GM12865 (cell line): ENCODE measurements at regions not wholly inside any gene's neighbourhood (a gene's known extent, or its start where the extent isn't known, plus 50 kb on each side); places are given as distances from the start of the nearest gene placed in this dataset.

Experiments used
- DNase-seq: peaks from one replicate; pipeline ENCODE4 v3.0.0; 2010; ENCODE audit warnings: low read depth
- H3K4me3 ChIP-seq: 2 replicates; pipeline ENCODE4 v1.5.1; 2011; ENCODE audit warnings: mild to moderate bottlenecking, low read depth, low read length, control low read depth
- TF ChIP-seq, protein P1 (sequence below): IDR thresholded peaks from 2 replicates; pipeline ENCODE4 v1.5.1; 2011; ENCODE audit warnings: low read length, control low read depth, low read depth, inconsistent platforms; ENCODE audit not compliant: insufficient read depth; ENCODE audit errors: missing control alignments

DNA sequence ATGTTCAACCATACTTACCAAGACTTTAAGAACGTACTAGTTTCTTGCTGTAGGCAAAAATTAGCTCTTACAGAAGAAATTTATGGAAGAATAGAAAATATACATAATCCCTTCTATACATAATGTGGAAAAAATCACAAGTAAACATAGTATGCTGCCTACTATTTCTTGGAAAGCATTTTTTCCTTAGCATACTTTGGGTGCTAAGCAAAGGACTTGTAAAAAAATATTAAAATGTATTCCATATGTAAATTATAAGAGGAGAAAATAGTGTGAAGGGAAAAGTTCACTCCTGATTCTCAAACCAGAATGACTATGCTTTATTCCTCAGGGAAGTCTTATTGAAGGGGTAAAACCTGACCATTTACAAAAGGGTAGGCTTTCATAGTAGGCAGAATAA lies 243.8 kb upstream of the VLDLR start:
- H3K4me3 ChIP-seq: no peak overlapping the region
- no peak for DNase-seq
- TF ChIP-seq, protein P1, sequence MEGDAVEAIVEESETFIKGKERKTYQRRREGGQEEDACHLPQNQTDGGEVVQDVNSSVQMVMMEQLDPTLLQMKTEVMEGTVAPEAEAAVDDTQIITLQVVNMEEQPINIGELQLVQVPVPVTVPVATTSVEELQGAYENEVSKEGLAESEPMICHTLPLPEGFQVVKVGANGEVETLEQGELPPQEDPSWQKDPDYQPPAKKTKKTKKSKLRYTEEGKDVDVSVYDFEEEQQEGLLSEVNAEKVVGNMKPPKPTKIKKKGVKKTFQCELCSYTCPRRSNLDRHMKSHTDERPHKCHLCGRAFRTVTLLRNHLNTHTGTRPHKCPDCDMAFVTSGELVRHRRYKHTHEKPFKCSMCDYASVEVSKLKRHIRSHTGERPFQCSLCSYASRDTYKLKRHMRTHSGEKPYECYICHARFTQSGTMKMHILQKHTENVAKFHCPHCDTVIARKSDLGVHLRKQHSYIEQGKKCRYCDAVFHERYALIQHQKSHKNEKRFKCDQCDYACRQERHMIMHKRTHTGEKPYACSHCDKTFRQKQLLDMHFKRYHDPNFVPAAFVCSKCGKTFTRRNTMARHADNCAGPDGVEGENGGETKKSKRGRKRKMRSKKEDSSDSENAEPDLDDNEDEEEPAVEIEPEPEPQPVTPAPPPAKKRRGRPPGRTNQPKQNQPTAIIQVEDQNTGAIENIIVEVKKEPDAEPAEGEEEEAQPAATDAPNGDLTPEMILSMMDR: no peak

DNA sequence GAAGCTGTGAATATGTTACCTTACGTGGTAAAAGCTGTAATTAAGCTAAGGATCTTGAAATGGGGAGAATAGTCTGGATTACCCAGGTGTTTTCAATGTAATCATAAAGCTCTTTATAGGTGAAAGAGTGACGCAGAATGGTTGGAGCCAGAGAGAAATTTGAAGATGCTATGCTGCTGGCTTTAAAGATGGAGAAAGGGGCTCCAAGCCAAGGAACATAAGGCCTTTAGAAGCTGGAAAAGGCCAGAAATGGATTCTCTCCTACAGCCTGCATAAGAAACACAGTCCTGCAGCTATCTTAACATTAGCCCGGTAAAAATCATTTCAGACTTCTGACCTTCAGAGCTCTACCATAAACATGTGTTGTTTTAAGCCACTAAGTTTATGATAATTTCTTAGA lies 243.3 kb upstream of the VLDLR start:
- TF ChIP-seq, protein P1: no peak
- no peak for DNase-seq
- no peak overlapping the region for H3K4me3 ChIP-seq

DNA sequence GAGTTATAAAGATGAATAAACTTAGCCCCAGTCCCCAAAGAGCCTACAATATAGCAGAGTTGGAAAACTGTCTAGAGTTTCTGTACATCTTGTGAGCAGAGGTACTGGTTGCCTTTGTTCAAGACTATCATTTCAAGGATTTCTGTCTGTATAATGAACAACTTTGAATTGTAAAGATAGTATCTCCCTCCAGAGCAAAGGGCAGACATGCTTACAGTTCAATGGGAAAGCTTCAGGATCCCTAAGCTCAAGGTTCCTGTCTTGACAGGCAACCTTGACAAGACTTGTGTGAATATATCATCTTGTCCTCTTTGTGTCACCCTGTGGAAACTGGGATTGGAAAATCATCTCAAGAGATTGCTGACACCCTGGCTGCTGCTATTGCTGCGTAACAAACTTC lies 242.8 kb upstream of the VLDLR start:
- H3K4me3 ChIP-seq: no peak overlapping the region
- DNase-seq: no peak
- TF ChIP-seq, protein P1: no peak

DNA sequence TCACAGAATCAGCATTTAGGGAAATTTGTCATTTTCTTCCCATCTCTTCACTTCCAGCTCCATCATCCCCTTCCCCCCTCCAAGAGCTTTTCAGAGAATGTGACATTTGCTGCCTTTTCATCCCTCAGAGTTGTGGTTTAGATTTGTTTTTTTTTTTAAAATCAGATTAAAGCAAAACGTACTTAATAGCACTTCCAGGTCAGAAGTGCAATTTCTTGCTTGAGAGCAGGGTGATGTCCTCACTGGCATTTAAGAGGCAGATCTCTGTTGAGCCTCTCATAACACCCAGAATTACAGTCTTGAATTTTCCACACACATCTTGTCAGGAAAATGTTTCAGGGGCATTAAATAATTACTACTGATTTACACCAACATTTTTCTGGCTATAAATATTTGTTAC lies 236.8 kb upstream of the VLDLR start:
- no peak overlapping the region for H3K4me3 ChIP-seq
- DNase-seq: no peak
- TF ChIP-seq, protein P1: no peak

DNA sequence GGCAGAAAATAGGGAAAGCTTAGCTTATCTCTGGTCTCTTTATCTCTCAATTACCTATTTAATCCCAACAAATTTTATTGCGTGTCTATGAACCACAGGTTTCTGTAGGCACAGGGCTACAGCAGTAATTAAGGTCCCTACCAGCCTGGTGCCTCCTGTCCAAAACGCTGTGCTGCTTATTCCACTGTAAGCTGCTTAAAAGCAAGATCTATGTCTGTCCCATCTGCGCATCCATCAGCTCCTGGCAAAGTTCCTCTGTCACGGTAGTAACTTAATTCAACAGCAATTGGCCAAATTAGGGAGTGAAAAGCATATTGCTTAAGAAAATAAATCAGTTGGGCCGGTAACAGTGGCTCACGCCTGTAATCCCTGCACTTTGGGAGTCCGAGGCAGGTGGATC lies 235.8 kb upstream of the VLDLR start:
- TF ChIP-seq, protein P1: no peak
- no peak overlapping the region for H3K4me3 ChIP-seq
- no peak for DNase-seq

DNA sequence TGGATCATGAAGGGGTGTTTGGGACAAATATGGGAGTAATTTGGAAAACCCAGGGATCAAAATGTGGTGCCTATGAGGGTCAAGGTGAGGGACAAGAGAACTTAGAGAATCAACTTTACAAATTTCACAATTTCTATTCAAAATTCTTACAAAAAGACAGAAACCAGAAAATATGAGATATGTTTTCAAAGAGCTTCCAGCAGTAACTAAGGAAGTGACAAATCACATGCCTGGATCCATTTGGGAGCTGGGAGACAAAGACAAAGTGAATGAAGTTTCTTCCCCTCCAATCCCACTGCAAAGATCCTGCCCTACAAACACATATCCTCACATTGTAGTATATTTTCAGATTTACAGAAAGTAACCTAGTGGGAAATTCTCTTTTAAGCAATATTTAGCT lies 235.0 kb upstream of the VLDLR start:
- H3K4me3 ChIP-seq: no peak overlapping the region
- no peak for DNase-seq
- TF ChIP-seq, protein P1: no peak

DNA sequence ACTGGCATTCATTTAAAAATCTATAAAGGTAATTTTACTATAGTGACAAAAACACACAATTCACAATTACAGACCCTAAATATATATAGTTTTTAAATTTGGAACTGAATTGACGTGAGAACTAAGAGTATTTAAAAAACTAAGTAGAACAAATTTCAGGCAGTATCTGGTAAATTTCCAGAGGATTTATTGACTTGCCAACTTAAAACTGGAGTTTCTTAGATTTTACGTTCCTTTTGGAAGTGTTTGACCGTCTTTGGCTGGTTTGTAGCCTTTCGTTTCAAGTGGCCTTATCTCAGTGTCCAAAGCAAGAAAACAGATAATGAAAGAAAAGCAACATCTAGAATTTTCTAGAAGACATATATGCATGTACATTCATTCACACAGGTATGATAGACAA lies 234.4 kb upstream of the VLDLR start:
- no peak overlapping the region for H3K4me3 ChIP-seq
- no peak for DNase-seq
- TF ChIP-seq, protein P1: no peak
